H9 (cell line): ENCODE measurements at regions not wholly inside any gene's neighbourhood (a gene's known extent, or its start where the extent isn't known, plus 50 kb on each side); places are given as distances from the start of the nearest gene placed in this dataset.

ENCODE experiments used
- DNase-seq: peaks from one replicate; pipeline ENCODE4 v3.0.0-alpha.2; 2017
- H2AFZ ChIP-seq: one replicate; pipeline ENCODE4 v1.6.1; 2013; ENCODE audit warnings: mild to moderate bottlenecking, low read length, control low read depth, moderate library complexity
- H2AK5ac ChIP-seq: 2 replicates; pipeline ENCODE4 v1.6.1; 2013; ENCODE audit warnings: low read length, control low read depth, mixed read lengths; ENCODE audit not compliant: insufficient read length
- H2BK120ac ChIP-seq: one replicate; pipeline ENCODE4 v1.6.1; 2013; ENCODE audit warnings: low read depth, mild to moderate bottlenecking, low read length, control low read depth, inconsistent platforms; ENCODE audit not compliant: poor library complexity, severe bottlenecking
- H2BK12ac ChIP-seq: 2 replicates; pipeline ENCODE4 v1.6.1; 2013; ENCODE audit warnings: low read length, control low read depth, mixed read lengths, low read depth; ENCODE audit not compliant: insufficient read length
- H2BK15ac ChIP-seq: 2 replicates; pipeline ENCODE4 v1.6.1; 2013; ENCODE audit warnings: low read depth, low read length, control low read depth
- H2BK20ac ChIP-seq: one replicate; pipeline ENCODE4 v1.6.1; 2013; ENCODE audit warnings: low read depth, mild to moderate bottlenecking, low read length, control low read depth, inconsistent platforms; ENCODE audit not compliant: poor library complexity, severe bottlenecking
- H2BK5ac ChIP-seq: 2 replicates; pipeline ENCODE4 v1.6.1; 2013; ENCODE audit warnings: low read length, control low read depth, mixed read lengths; ENCODE audit not compliant: insufficient read length
- H3K14ac ChIP-seq: 2 replicates; pipeline ENCODE4 v1.6.1; 2013; ENCODE audit warnings: low read length, control low read depth; ENCODE audit not compliant: insufficient read depth
- H3K18ac ChIP-seq: 2 replicates; pipeline ENCODE4 v1.6.1; 2013; ENCODE audit warnings: low read depth, mild to moderate bottlenecking, mixed read lengths, low read length, control low read depth; ENCODE audit not compliant: insufficient read length
- H3K23ac ChIP-seq: 2 replicates; pipeline ENCODE4 v1.6.1; 2013; ENCODE audit warnings: low read length, control low read depth, mixed read lengths, low read depth; ENCODE audit not compliant: insufficient read length
- H3K23me2 ChIP-seq: 2 replicates; pipeline ENCODE4 v1.6.1; 2013; ENCODE audit warnings: low read depth, mild to moderate bottlenecking, mixed read lengths, low read length, control low read depth; ENCODE audit not compliant: insufficient read length, poor library complexity, severe bottlenecking
- H3K27ac ChIP-seq: 2 replicates; pipeline ENCODE4 v1.5.1; 2013; ENCODE audit warnings: low read length, control low read depth, mixed read lengths, low read depth; ENCODE audit not compliant: insufficient read length
- H3K27me3 ChIP-seq: 2 replicates; pipeline ENCODE4 v1.6.1; 2013; ENCODE audit warnings: low read length, control low read depth, inconsistent platforms; ENCODE audit not compliant: insufficient read depth
- H3K4ac ChIP-seq: 2 replicates; pipeline ENCODE4 v1.6.1; 2013; ENCODE audit warnings: low read depth, mild to moderate bottlenecking, control low read depth, inconsistent platforms, low read length, moderate library complexity
- H3K4me1 ChIP-seq: 2 replicates; pipeline ENCODE4 v1.6.1; 2013; ENCODE audit warnings: low read length, control low read depth, inconsistent platforms; ENCODE audit not compliant: insufficient read depth
- H3K4me2 ChIP-seq: 2 replicates; pipeline ENCODE4 v1.6.1; 2013; ENCODE audit warnings: low read length, control low read depth, mixed read lengths; ENCODE audit not compliant: insufficient read length, insufficient read depth
- H3K56ac ChIP-seq: 2 replicates; pipeline ENCODE4 v1.6.1; 2013; ENCODE audit warnings: low read depth, mild to moderate bottlenecking, mixed read lengths, low read length, control low read depth; ENCODE audit not compliant: insufficient read length
- H3K79me1 ChIP-seq: 2 replicates; pipeline ENCODE4 v1.6.1; 2013; ENCODE audit warnings: low read depth, mild to moderate bottlenecking, moderate library complexity, low read length, control low read depth, inconsistent platforms; ENCODE audit not compliant: insufficient read depth, poor library complexity, severe bottlenecking
- H3K79me2 ChIP-seq: 2 replicates; pipeline ENCODE4 v1.6.1; 2013; ENCODE audit warnings: low read length, control low read depth, inconsistent platforms; ENCODE audit not compliant: insufficient read depth
- H3K9ac ChIP-seq: 2 replicates; pipeline ENCODE4 v1.6.1; 2013; ENCODE audit warnings: low read length, control low read depth, mixed read lengths; ENCODE audit not compliant: insufficient read length; ENCODE audit errors: extremely low read depth
- H3K9me3 ChIP-seq: one replicate; pipeline ENCODE4 v1.6.1; 2013; ENCODE audit warnings: low read depth, low read length, inconsistent platforms; ENCODE audit not compliant: control insufficient read depth
- H3T11ph ChIP-seq: one replicate; pipeline ENCODE4 v1.6.1; 2013; ENCODE audit warnings: mild to moderate bottlenecking, low read length, control low read depth, inconsistent platforms
- H4K20me1 ChIP-seq: one replicate; pipeline ENCODE4 v1.6.1; 2013; ENCODE audit not compliant: control insufficient read depth, insufficient read length, insufficient read depth
- H4K5ac ChIP-seq: 2 replicates; pipeline ENCODE4 v1.6.1; 2013; ENCODE audit warnings: low read depth, mild to moderate bottlenecking, mixed read lengths, low read length, control low read depth; ENCODE audit not compliant: insufficient read length
- H4K8ac ChIP-seq: replicated peaks from 2 replicates; pipeline ENCODE4 v1.6.1; 2013; ENCODE audit warnings: low read length, control low read depth, mixed read lengths, low read depth; ENCODE audit not compliant: insufficient read length
- H4K91ac ChIP-seq: 2 replicates; pipeline ENCODE4 v1.6.1; 2013; ENCODE audit warnings: low read depth, mild to moderate bottlenecking, moderate library complexity, mixed read lengths, low read length, control low read depth; ENCODE audit not compliant: insufficient read length
- H3K27ac Mint-ChIP-seq, 3 experiments: 2 replicates in 2 of 3; 3 replicates in 1 of 3; pipeline ENCODE4 v1.8.0; 2020 to 2021; ENCODE audit warnings: mixed read lengths in 3 of 3, mild to moderate bottlenecking in 1 of 3, moderate library complexity in 1 of 3
- H3K27me3 Mint-ChIP-seq: 2 replicates; pipeline ENCODE4 v1.8.0; 2021; ENCODE audit warnings: low read depth, mild to moderate bottlenecking, moderate library complexity, mixed read lengths
- H3K36me3 Mint-ChIP-seq, 3 experiments: 2 replicates in 2 of 3; 3 replicates in 1 of 3; pipeline ENCODE4 v1.8.0; 2020 to 2021; ENCODE audit warnings: low read depth in 3 of 3, mixed read lengths in 3 of 3; ENCODE audit not compliant: insufficient read depth in 1 of 3
- H3K4me1 Mint-ChIP-seq, 2 experiments: 2 replicates each; pipeline ENCODE4 v1.8.0; 2020; ENCODE audit warnings: mixed read lengths in 2 of 2
- H3K4me3 Mint-ChIP-seq, 2 experiments: 2 replicates in 1 of 2; 3 replicates in 1 of 2; pipeline ENCODE4 v1.8.0; 2020 to 2021; ENCODE audit warnings: mild to moderate bottlenecking in 2 of 2, mixed read lengths in 2 of 2, moderate library complexity in 1 of 2
- H3K9me3 Mint-ChIP-seq, 2 experiments: 2 replicates in 1 of 2; 3 replicates in 1 of 2; pipeline ENCODE4 v1.8.0; 2020; ENCODE audit warnings: mild to moderate bottlenecking in 2 of 2, mixed read lengths in 2 of 2, moderate library complexity in 1 of 2
- WGBS: extraction: QIAGEN DNeasy Blood & Tissue Kit; methylation state at CpG from one replicate; pipeline ENCODE4 v1.1.7; 2013; ENCODE audit warnings: missing lambda C conversion rate, low lambda C conversion rate, mixed read lengths; ENCODE audit not compliant: insufficient read length; ENCODE audit errors: extremely low coverage; 5-methylcytosine and 5-hydroxymethylcytosine counted together
- TF ChIP-seq, protein P1 (sequence below): fragments of 200-600 bp; sonication (generic); conservative IDR thresholded peaks from 3 replicates; pipeline ENCODE4 v1.8.0; 2021; ENCODE audit warnings: antibody characterized with exemption, mild to moderate bottlenecking

DNA sequence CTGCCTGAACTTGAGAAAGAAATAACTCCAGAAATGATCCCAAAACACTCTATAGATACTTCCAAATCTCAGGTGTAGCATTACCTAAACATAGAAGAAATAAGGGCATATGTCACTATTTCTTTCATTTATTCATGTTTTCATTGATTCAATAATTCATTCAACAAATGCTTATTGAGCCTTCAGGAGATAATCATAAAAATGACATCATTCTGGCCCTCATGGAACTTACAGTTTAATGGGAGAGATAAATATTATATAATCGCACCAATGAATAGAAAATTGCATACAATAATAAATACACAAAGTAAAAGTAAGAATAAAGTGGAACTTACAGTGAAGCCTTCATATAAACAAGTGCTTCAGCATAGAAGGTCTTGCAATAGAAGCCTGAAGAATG lies 58.1 kb upstream of the NR2F2 start:
- Histone ChIP-seq H3K4me2 (no peak overlapping the region), H2BK12ac (no peak overlapping the region), H3K4ac (no peak overlapping the region), H4K8ac (no peak overlapping the region), H3K9me3 (no peaks in the 10 kb centered on the region), H3K23ac (no peak overlapping the region), H2AFZ (no peak overlapping the region), H3K18ac (no peak overlapping the region), H3K27me3 (no peaks in the 10 kb centered on the region), H3K4me1 (peaks cover 2% of the 10 kb centered on the region; the same call in 1 of the 2 replicates), H3K56ac (no peak overlapping the region), H3K79me2 (no peaks in the 10 kb centered on the region), H3K9ac (no peak overlapping the region), H3K27ac (no peak overlapping the region), H2BK5ac (no peak overlapping the region), H4K91ac (no peak overlapping the region), H2BK120ac (no peak overlapping the region), H2BK15ac (no peak overlapping the region), H4K5ac (no peak overlapping the region), H3K79me1 (no peaks in the 10 kb centered on the region), H2AK5ac (no peak overlapping the region), H3K14ac (no peak overlapping the region), H2BK20ac (no peak overlapping the region), H3T11ph (no peak overlapping the region), H4K20me1 (no peaks in the 10 kb centered on the region), H3K23me2 (no peaks in the 10 kb centered on the region)
- Mint-ChIP-seq H3K4me3 (no peak overlapping the region), H3K4me1 (peaks cover 10 to 14% of the 10 kb centered on the region in 2 experiments), H3K27me3 (peaks cover 2% of the 10 kb centered on the region), H3K9me3 (no peaks in the 10 kb centered on the region), H3K36me3 (no peaks in the 10 kb centered on the region), H3K27ac (no peak overlapping the region)
- WGBS, result no CpG with 5 or more reads among the region's 1 CpG
- no peak for DNase-seq
- TF ChIP-seq, protein P1, sequence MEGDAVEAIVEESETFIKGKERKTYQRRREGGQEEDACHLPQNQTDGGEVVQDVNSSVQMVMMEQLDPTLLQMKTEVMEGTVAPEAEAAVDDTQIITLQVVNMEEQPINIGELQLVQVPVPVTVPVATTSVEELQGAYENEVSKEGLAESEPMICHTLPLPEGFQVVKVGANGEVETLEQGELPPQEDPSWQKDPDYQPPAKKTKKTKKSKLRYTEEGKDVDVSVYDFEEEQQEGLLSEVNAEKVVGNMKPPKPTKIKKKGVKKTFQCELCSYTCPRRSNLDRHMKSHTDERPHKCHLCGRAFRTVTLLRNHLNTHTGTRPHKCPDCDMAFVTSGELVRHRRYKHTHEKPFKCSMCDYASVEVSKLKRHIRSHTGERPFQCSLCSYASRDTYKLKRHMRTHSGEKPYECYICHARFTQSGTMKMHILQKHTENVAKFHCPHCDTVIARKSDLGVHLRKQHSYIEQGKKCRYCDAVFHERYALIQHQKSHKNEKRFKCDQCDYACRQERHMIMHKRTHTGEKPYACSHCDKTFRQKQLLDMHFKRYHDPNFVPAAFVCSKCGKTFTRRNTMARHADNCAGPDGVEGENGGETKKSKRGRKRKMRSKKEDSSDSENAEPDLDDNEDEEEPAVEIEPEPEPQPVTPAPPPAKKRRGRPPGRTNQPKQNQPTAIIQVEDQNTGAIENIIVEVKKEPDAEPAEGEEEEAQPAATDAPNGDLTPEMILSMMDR, result no peak
